SK-N-SH treated with all-trans-retinoic acid at 6 μM for 48 hours (cell line): ENCODE measurements at regions not wholly inside any gene's neighbourhood (a gene's known extent, or its start where the extent isn't known, plus 50 kb on each side); places are given as distances from the start of the nearest gene placed in this dataset.

Experiments used
- ATAC-seq: fragments of 200-7000 bp; cut with Tn5 transposase; 3 replicates; pipeline ENCODE4 v1.9.1; 2020; ENCODE audit warnings: mild to moderate bottlenecking, moderate library complexity
- ARNTL ChIP-seq: fragments of 450-650 bp; formaldehyde crosslinking; IDR thresholded peaks from 2 replicates; pipeline ENCODE4 v1.5.0; 2020; ENCODE audit warnings: low read depth, mild to moderate bottlenecking, moderate library complexity, borderline replicate concordance
- BACH2 ChIP-seq: fragments of 250-450 bp; sonication (Bioruptor Pico); IDR thresholded peaks from 2 replicates; pipeline ENCODE4 v1.9.0; 2021; ENCODE audit warnings: mild to moderate bottlenecking, borderline replicate concordance
- CSDC2 ChIP-seq: fragments of 250-450 bp; sonication (Bioruptor Pico); IDR thresholded peaks from 2 replicates; pipeline ENCODE4 v1.5.0; 2020; ENCODE audit warnings: mild to moderate bottlenecking, moderate library complexity
- ESRRG ChIP-seq: fragments of 250-450 bp; sonication (Bioruptor Pico); IDR thresholded peaks from 2 replicates; pipeline ENCODE4 v1.6.1; 2021; ENCODE audit warnings: mild to moderate bottlenecking
- GLIS3 ChIP-seq: fragments of 250-450 bp; sonication (Bioruptor Pico); IDR thresholded peaks from 2 replicates; pipeline ENCODE4 v1.5.0; 2020; ENCODE audit warnings: mild to moderate bottlenecking, moderate library complexity
- ISL1 ChIP-seq: fragments of 250-450 bp; sonication (Bioruptor Pico); IDR thresholded peaks from 2 replicates; pipeline ENCODE4 v2.1.2; 2022; ENCODE audit warnings: mild to moderate bottlenecking, moderate library complexity
- OSR1 ChIP-seq: fragments of 250-450 bp; sonication (Bioruptor Pico); IDR thresholded peaks from 2 replicates; pipeline ENCODE4 v1.8.0; 2022; ENCODE audit warnings: moderate library complexity, mild to moderate bottlenecking, inconsistent platforms
- PPARA ChIP-seq: fragments of 250-450 bp; sonication (Bioruptor Pico); IDR thresholded peaks from 2 replicates; pipeline ENCODE4 v1.5.0; 2020; ENCODE audit warnings: mild to moderate bottlenecking, borderline replicate concordance
- RARB ChIP-seq: fragments of 250-450 bp; sonication (Bioruptor Pico); IDR thresholded peaks from 2 replicates; pipeline ENCODE4 v1.8.0; 2021; ENCODE audit warnings: mild to moderate bottlenecking, moderate library complexity
- SNAI2 ChIP-seq: fragments of 250-450 bp; sonication (Bioruptor Pico); IDR thresholded peaks from 2 replicates; pipeline ENCODE4 v1.5.0; 2020; ENCODE audit warnings: mild to moderate bottlenecking, moderate library complexity
- TCF4 ChIP-seq: fragments of 250-450 bp; sonication (Bioruptor Pico); IDR thresholded peaks from 2 replicates; pipeline ENCODE4 v1.8.0; 2021; ENCODE audit warnings: mild to moderate bottlenecking, moderate library complexity, borderline replicate concordance
- TOX ChIP-seq: fragments of 250-450 bp; sonication (Bioruptor Pico); IDR thresholded peaks from 2 replicates; pipeline ENCODE4 v1.8.0; 2021; ENCODE audit warnings: mild to moderate bottlenecking, moderate library complexity, borderline replicate concordance
- ZC3H10 ChIP-seq: fragments of 250-450 bp; sonication (Bioruptor Pico); IDR thresholded peaks from 2 replicates; pipeline ENCODE4 v1.5.1; 2021; ENCODE audit warnings: mild to moderate bottlenecking, moderate library complexity
- ZFP3 ChIP-seq: fragments of 250-450 bp; sonication (Bioruptor Pico); IDR thresholded peaks from 2 replicates; pipeline ENCODE4 v1.5.0; 2020; ENCODE audit warnings: mild to moderate bottlenecking, moderate library complexity
- ZFP30 ChIP-seq: fragments of 450-650 bp; formaldehyde crosslinking; IDR thresholded peaks from 2 replicates; pipeline ENCODE4 v1.5.0; 2022; ENCODE audit warnings: mild to moderate bottlenecking, moderate library complexity
- ZNF565 ChIP-seq: fragments of 450-650 bp; formaldehyde crosslinking; conservative IDR thresholded peaks from 2 replicates; pipeline ENCODE4 v1.5.0; 2020; ENCODE audit warnings: low read depth, mild to moderate bottlenecking, moderate library complexity
- ZNF70 ChIP-seq: fragments of 450-650 bp; formaldehyde crosslinking; IDR thresholded peaks from 2 replicates; pipeline ENCODE4 v1.5.0; 2020; ENCODE audit warnings: mild to moderate bottlenecking, moderate library complexity
- ZNF8 ChIP-seq: fragments of 450-650 bp; formaldehyde crosslinking; IDR thresholded peaks from 2 replicates; pipeline ENCODE4 v1.5.0; 2020; ENCODE audit warnings: mild to moderate bottlenecking, moderate library complexity
- TF ChIP-seq, protein P1 (sequence below): fragments of 250-450 bp; sonication (Bioruptor Pico); IDR thresholded peaks from 2 replicates; pipeline ENCODE4 v1.8.0; 2020; ENCODE audit warnings: mild to moderate bottlenecking, moderate library complexity, borderline replicate concordance
- TF ChIP-seq, protein P2 (sequence below): fragments of 250-450 bp; sonication (Bioruptor Pico); IDR thresholded peaks from 2 replicates; pipeline ENCODE4 v1.5.1; 2020; ENCODE audit warnings: low read depth, mild to moderate bottlenecking, moderate library complexity
- TF ChIP-seq, protein P3 (sequence below): fragments of 250-450 bp; sonication (Bioruptor Pico); IDR thresholded peaks from 2 replicates; pipeline ENCODE4 v1.8.0; 2021; ENCODE audit warnings: low read depth, mild to moderate bottlenecking, moderate library complexity, borderline replicate concordance
- TF ChIP-seq, protein P4 (sequence below): fragments of 250-450 bp; sonication (Bioruptor Pico); IDR thresholded peaks from 2 replicates; pipeline ENCODE4 v1.5.1; 2021; ENCODE audit warnings: mild to moderate bottlenecking, moderate library complexity
- TF ChIP-seq, protein P5 (sequence below): fragments of 250-450 bp; sonication (Bioruptor Pico); IDR thresholded peaks from 2 replicates; pipeline ENCODE4 v1.5.0; 2020; ENCODE audit warnings: mild to moderate bottlenecking, moderate library complexity

DNA sequence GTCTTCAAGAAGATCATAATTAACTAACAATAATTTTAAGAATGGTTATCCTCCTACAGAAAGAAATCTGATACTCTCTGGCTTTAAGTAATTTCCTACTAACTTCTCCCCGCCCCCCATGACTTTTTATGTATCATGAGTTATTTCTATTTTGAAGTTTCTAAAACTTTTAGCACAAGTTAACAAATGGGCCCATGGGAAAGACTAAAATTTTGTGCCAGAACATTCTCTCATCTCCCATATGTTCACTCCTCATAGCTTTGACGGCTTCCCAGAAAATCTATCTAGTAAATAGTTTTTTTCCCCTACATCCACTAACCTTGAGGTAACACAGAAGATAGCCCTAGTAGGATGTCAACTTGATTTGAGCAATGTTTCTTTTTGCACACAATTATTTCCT lies 148.3 kb downstream of the POSTN start:
- no peak for TF ChIP-seq TOX (CRISPR knock-in tag)
- TF ChIP-seq ZFP30 (CRISPR knock-in tag) = no peak
- TF ChIP-seq ZNF8 (CRISPR knock-in tag) = no peak
- TF ChIP-seq ZNF70 = no peak
- no peak for ATAC-seq

DNA sequence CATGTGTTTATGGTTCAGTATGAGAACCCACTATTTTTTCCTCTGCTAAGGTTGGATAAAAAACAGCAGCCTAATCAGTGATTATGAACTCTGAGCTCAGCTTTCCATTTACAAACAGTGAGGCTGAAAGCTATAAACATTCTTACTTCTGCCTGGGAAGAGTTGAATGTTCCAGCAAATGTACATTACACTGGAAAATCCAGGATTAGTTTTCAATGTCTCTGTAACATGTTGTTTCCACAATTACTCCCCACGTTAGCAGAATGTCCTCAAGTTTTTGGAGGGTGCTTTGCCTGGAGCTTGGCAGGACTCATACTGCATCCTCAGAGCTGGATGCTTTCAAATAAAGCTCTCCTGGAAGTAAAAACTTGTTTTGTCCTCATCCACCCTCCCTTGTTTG lies 150.4 kb downstream of the POSTN start:
- no peak for TF ChIP-seq ESRRG (CRISPR knock-in tag)
- no peak for TF ChIP-seq TCF4 (CRISPR knock-in tag)
- TF ChIP-seq, protein P1, sequence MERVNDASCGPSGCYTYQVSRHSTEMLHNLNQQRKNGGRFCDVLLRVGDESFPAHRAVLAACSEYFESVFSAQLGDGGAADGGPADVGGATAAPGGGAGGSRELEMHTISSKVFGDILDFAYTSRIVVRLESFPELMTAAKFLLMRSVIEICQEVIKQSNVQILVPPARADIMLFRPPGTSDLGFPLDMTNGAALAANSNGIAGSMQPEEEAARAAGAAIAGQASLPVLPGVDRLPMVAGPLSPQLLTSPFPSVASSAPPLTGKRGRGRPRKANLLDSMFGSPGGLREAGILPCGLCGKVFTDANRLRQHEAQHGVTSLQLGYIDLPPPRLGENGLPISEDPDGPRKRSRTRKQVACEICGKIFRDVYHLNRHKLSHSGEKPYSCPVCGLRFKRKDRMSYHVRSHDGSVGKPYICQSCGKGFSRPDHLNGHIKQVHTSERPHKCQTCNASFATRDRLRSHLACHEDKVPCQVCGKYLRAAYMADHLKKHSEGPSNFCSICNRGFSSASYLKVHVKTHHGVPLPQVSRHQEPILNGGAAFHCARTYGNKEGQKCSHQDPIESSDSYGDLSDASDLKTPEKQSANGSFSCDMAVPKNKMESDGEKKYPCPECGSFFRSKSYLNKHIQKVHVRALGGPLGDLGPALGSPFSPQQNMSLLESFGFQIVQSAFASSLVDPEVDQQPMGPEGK (CRISPR knock-in tag) = no peak
- TF ChIP-seq PPARA = no peak
- no peak for TF ChIP-seq BACH2 (CRISPR knock-in tag)
- no peak for TF ChIP-seq ZNF70
- no peak for TF ChIP-seq ZC3H10 (CRISPR knock-in tag)
- no peak for TF ChIP-seq CSDC2 (CRISPR knock-in tag)
- no peak for TF ChIP-seq TOX (CRISPR knock-in tag)
- no peak for TF ChIP-seq ISL1
- TF ChIP-seq ZNF565 = no peak
- TF ChIP-seq SNAI2 (CRISPR knock-in tag) = no peak
- TF ChIP-seq, all 23 proteins: peak for 0
- no peak for ATAC-seq

DNA sequence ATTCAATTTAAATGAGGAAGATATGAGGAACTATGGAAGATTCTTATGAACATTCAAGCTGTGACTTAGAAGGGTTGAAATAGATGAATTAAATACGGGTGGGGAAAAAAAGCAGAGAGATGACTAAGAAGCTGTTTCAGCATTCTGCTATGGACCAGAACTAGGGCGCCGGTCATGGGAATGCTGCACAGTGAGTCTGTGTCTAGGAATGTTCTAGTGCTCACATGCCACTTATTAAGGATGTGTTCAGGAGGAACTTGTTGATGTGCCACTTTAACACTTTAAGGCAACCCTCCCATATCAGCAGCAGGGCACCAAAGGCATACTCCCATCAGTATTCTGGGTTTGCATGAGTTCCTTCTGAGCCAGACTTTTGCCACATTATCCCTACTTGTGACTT lies 152.1 kb downstream of the POSTN start:
- peak; percentile 87 for ATAC-seq
- TF ChIP-seq ESRRG (CRISPR knock-in tag) (no peak), ZC3H10 (CRISPR knock-in tag) (no peak), TOX (CRISPR knock-in tag) (no peak), OSR1 (CRISPR knock-in tag) (no peak), BACH2 (CRISPR knock-in tag) (no peak), GLIS3 (no peak), ARNTL (no peak), ZNF8 (CRISPR knock-in tag) (no peak), SNAI2 (CRISPR knock-in tag) (no peak), TCF4 (CRISPR knock-in tag) (no peak), CSDC2 (CRISPR knock-in tag) (no peak), ZFP3 (CRISPR knock-in tag) (no peak)
- TF ChIP-seq, protein P2, sequence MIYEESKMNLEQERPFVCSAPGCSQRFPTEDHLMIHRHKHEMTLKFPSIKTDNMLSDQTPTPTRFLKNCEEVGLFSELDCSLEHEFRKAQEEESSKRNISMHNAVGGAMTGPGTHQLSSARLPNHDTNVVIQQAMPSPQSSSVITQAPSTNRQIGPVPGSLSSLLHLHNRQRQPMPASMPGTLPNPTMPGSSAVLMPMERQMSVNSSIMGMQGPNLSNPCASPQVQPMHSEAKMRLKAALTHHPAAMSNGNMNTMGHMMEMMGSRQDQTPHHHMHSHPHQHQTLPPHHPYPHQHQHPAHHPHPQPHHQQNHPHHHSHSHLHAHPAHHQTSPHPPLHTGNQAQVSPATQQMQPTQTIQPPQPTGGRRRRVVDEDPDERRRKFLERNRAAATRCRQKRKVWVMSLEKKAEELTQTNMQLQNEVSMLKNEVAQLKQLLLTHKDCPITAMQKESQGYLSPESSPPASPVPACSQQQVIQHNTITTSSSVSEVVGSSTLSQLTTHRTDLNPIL = no peak
- TF ChIP-seq, protein P3, sequence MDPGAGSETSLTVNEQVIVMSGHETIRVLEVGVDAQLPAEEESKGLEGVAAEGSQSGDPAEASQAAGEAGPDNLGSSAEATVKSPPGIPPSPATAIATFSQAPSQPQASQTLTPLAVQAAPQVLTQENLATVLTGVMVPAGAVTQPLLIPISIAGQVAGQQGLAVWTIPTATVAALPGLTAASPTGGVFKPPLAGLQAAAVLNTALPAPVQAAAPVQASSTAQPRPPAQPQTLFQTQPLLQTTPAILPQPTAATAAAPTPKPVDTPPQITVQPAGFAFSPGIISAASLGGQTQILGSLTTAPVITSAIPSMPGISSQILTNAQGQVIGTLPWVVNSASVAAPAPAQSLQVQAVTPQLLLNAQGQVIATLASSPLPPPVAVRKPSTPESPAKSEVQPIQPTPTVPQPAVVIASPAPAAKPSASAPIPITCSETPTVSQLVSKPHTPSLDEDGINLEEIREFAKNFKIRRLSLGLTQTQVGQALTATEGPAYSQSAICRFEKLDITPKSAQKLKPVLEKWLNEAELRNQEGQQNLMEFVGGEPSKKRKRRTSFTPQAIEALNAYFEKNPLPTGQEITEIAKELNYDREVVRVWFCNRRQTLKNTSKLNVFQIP = no peak

DNA sequence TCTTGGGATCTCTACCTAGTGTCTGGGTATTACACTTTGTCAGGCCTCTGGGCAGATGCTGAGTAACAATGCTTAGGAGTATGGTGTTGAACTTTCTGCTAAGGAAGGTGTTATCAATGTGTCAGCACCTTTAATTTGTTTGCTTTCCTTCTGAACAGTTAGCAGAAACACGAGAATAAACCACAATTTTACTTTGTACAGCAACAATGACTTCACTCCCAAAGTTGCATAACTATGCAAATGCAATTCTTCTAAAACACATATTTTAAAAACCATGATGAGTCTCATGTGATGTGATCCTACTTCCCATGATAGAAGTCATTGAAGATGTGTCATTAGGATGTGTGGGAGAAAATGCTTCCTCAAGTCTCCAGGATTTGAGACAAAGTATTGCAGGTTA lies 155.0 kb downstream of the POSTN start:
- TF ChIP-seq, protein P3 = no peak
- no peak for TF ChIP-seq SNAI2 (CRISPR knock-in tag)
- no peak for ATAC-seq

DNA sequence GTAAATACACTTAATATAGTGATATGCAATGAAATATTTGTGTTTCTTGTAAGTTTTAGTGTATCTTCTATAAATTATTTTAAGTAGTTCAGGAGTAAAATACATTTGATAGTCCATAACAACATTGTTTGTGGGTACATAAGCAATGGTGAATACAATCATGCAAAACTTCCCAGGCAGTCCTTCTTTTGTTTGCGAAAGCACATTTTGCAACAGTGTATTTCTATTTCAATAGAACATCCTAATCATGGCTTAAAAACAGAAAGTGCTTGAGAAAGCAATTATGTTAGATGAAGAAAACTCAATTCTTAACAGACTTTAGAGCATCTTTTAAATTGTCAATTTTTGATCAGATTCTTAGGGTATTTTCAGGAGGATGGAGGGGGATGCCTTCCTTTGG lies 155.6 kb downstream of the POSTN start:
- TF ChIP-seq OSR1 (CRISPR knock-in tag) (no peak), ESRRG (CRISPR knock-in tag) (no peak), ISL1 (no peak)
- no peak for ATAC-seq

DNA sequence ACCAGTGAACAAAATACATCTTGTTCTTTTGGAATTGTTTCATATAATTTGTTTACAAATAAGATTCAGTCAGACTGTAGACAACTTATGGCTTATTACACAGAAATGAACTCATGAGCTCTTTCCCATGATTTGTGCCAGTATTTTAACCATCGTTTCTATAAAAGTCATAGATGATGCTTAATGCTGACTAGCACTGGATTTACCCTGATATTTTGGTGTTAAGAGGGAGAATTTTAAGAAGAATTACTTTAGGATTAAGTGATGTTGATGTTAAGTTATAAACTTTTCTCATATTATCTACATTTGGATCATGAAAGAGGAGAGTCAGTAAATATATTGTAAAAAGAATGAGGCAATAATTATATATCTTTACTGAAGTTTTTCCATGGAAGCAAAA lies 162.7 kb downstream of the POSTN start:
- TF ChIP-seq GLIS3 (no peak), TOX (CRISPR knock-in tag) (no peak), ZFP3 (CRISPR knock-in tag) (no peak), ZNF565 (no peak), PPARA (no peak), ZNF70 (no peak), OSR1 (CRISPR knock-in tag) (no peak), RARB (CRISPR knock-in tag) (no peak), BACH2 (CRISPR knock-in tag) (no peak), ZFP30 (CRISPR knock-in tag) (no peak), SNAI2 (CRISPR knock-in tag) (no peak)
- TF ChIP-seq, protein P4, sequence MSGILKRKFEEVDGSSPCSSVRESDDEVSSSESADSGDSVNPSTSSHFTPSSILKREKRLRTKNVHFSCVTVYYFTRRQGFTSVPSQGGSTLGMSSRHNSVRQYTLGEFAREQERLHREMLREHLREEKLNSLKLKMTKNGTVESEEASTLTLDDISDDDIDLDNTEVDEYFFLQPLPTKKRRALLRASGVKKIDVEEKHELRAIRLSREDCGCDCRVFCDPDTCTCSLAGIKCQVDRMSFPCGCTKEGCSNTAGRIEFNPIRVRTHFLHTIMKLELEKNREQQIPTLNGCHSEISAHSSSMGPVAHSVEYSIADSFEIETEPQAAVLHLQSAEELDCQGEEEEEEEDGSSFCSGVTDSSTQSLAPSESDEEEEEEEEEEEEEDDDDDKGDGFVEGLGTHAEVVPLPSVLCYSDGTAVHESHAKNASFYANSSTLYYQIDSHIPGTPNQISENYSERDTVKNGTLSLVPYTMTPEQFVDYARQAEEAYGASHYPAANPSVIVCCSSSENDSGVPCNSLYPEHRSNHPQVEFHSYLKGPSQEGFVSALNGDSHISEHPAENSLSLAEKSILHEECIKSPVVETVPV = no peak
- TF ChIP-seq, protein P5, sequence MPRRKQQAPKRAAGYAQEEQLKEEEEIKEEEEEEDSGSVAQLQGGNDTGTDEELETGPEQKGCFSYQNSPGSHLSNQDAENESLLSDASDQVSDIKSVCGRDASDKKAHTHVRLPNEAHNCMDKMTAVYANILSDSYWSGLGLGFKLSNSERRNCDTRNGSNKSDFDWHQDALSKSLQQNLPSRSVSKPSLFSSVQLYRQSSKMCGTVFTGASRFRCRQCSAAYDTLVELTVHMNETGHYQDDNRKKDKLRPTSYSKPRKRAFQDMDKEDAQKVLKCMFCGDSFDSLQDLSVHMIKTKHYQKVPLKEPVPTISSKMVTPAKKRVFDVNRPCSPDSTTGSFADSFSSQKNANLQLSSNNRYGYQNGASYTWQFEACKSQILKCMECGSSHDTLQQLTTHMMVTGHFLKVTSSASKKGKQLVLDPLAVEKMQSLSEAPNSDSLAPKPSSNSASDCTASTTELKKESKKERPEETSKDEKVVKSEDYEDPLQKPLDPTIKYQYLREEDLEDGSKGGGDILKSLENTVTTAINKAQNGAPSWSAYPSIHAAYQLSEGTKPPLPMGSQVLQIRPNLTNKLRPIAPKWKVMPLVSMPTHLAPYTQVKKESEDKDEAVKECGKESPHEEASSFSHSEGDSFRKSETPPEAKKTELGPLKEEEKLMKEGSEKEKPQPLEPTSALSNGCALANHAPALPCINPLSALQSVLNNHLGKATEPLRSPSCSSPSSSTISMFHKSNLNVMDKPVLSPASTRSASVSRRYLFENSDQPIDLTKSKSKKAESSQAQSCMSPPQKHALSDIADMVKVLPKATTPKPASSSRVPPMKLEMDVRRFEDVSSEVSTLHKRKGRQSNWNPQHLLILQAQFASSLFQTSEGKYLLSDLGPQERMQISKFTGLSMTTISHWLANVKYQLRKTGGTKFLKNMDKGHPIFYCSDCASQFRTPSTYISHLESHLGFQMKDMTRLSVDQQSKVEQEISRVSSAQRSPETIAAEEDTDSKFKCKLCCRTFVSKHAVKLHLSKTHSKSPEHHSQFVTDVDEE = no peak
- no peak for ATAC-seq
